ENCODE measurements at regions not wholly inside any gene's neighbourhood (a gene's known extent, or its start where the extent isn't known, plus 50 kb on each side); places are given as distances from the start of the nearest gene placed in this dataset.

DNA sequence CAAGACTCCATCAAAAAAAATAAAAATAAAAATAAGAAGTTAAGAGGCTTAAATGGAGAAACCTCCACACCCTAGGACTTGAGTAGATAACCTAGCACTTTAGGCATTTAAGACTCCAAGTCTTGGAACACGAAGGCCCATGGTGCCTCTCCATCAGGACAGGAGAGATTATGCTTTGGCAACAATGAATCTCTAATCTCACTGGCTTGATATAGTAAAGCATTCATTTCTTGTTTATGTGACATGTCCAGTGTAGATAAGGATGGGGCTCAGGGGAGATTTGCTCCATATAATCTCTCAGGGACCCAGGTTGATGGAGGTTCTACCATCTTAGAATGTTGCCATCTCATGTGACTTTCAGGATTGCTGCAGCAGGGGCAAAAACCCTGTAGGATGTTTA is 117.7 kb upstream of the FUT8 start:
- no peak overlapping the region for H3K4me3 ChIP-seq (ENCODE audit: low read length)
- H2AFZ ChIP-seq (ENCODE audit: low read depth, low read length): no peak overlapping the region
- H3K27me3 ChIP-seq (ENCODE audit: insufficient read depth, low read length): no peaks in the 10 kb centered on the region
- no peaks in the 10 kb centered on the region for H3K36me3 ChIP-seq (ENCODE audit: insufficient read depth, low read length)
- no peaks in the 10 kb centered on the region for H3K4me1 ChIP-seq (ENCODE audit: insufficient read depth, low read length)
- no peaks in the 10 kb centered on the region for H3K9me3 ChIP-seq (ENCODE audit: low read length)

- Histone ChIP-seq H3K36me3 (ENCODE audit: insufficient read depth, low read length) (no peaks in the 10 kb centered on the region), H3K4me3 (ENCODE audit: low read length) (no peak overlapping the region), H3K27me3 (ENCODE audit: insufficient read depth, low read length) (no peaks in the 10 kb centered on the region), H2AFZ (ENCODE audit: low read depth, low read length) (no peak overlapping the region), H3K9me3 (ENCODE audit: low read length) (no peaks in the 10 kb centered on the region), H3K4me1 (ENCODE audit: insufficient read depth, low read length) (no peaks in the 10 kb centered on the region)
These were observed 116.1 kb upstream of the FUT8 start for GRCh38 chr14:65296402-65296801.

DNA sequence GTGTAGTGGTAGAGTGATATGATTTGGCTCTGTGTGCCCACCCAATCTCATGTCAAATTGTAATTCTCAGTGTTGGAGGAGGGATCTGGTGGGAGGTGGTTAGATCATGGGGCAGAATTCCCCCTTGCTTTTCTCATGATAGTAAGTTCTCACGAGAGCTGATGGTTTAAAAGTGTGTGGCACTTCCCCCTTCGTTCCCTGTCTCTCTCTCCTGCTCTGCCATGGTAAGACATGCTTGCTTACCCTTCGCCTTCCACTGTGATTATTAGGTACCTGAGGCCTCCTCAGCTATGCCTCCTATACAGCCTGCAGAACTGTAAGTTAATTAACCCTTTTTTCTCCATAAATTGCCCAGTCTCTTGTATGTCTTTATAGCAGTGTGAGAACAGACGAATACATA is 115.7 kb upstream of the FUT8 start:
- Histone ChIP-seq H2AFZ (ENCODE audit: low read depth, low read length) (no peak overlapping the region), H3K27me3 (ENCODE audit: insufficient read depth, low read length) (no peaks in the 10 kb centered on the region), H3K9me3 (ENCODE audit: low read length) (no peaks in the 10 kb centered on the region), H3K4me1 (ENCODE audit: insufficient read depth, low read length) (no peaks in the 10 kb centered on the region), H3K36me3 (ENCODE audit: insufficient read depth, low read length) (no peaks in the 10 kb centered on the region), H3K4me3 (ENCODE audit: low read length) (no peak overlapping the region)

GRCh38 chr14:65297744-65298143 is 114.8 kb upstream of the FUT8 start:
- no peaks in the 10 kb centered on the region for H3K27me3 ChIP-seq (ENCODE audit: insufficient read depth, low read length)
- no peaks in the 10 kb centered on the region for H3K9me3 ChIP-seq (ENCODE audit: low read length)
- no peak overlapping the region for H3K4me3 ChIP-seq (ENCODE audit: low read length)
- H3K4me1 ChIP-seq (ENCODE audit: insufficient read depth, low read length): no peaks in the 10 kb centered on the region
- H3K36me3 ChIP-seq (ENCODE audit: insufficient read depth, low read length): no peaks in the 10 kb centered on the region
- H2AFZ ChIP-seq (ENCODE audit: low read depth, low read length): no peak overlapping the region

DNA sequence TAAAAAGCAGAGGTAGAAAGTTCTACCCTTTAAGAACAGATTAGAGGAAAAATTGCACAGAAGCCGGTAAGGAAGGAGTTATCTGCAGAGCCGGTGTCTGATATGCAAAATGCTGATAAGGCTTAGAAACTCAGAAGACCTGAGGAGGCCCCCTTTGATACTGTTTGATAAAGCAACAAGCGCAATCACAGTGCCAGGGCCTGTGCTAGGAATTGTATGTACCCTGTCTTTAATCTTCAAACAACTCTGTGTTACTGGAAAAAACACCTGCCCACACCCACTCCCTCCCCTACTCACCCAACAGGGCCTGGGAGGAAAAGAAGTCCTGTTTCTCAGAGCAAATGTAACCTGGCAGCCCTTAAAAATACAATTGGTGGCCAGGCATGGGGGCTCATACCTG is 112.7 kb upstream of the FUT8 start:
- H3K4me3 ChIP-seq (ENCODE audit: low read length): no peak overlapping the region
- no peaks in the 10 kb centered on the region for H3K9me3 ChIP-seq (ENCODE audit: low read length)
- H3K4me1 ChIP-seq (ENCODE audit: insufficient read depth, low read length): no peaks in the 10 kb centered on the region
- H2AFZ ChIP-seq (ENCODE audit: low read depth, low read length): no peak overlapping the region
- H3K27me3 ChIP-seq (ENCODE audit: insufficient read depth, low read length): no peaks in the 10 kb centered on the region
- H3K36me3 ChIP-seq (ENCODE audit: insufficient read depth, low read length): no peaks in the 10 kb centered on the region

GRCh38 chr14:65301862-65302539 is 110.5 kb upstream of the FUT8 start:
- no peak overlapping the region for H3K4me3 ChIP-seq (ENCODE audit: low read length)
- no peaks in the 10 kb centered on the region for H3K4me1 ChIP-seq (ENCODE audit: insufficient read depth, low read length)
- H3K27me3 ChIP-seq (ENCODE audit: insufficient read depth, low read length): no peaks in the 10 kb centered on the region
- H3K36me3 ChIP-seq (ENCODE audit: insufficient read depth, low read length): no peaks in the 10 kb centered on the region
- H2AFZ ChIP-seq (ENCODE audit: low read depth, low read length): no peak overlapping the region
- H3K9me3 ChIP-seq (ENCODE audit: low read length): no peaks in the 10 kb centered on the region

DNA sequence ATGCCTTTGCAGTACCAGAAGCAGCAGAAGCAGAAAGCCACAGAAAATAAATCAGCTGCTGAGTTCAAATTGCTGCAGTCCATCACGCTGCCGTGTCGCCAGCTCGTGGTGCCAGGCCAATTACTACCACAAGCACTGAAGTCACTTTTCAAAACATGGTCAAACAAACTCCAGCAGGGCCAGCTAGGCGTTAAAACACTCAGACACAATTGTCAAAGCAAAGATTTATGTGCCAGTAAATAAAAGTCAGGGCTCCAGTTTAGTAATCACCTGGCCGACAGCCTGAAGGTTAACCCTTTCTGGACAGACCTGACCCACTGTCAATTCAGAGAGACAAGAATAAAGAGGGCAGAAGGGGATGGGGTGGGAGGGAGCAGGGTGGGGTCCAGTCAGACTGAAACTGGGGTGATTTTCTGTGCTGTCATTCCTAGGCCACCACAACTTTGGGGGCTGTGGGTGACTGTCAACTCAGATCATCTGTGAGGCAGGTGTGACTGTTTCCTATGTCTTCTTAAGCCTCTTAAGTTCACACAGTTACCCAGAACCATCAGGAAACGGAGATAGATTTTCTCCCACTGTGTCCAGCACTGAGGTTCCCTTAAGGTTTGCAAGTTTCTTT is 109.8 kb upstream of the FUT8 start:
- no peak overlapping the region for H3K4me3 ChIP-seq (ENCODE audit: low read length)
- H2AFZ ChIP-seq (ENCODE audit: low read depth, low read length): no peak overlapping the region
- no peaks in the 10 kb centered on the region for H3K27me3 ChIP-seq (ENCODE audit: insufficient read depth, low read length)
- no peaks in the 10 kb centered on the region for H3K36me3 ChIP-seq (ENCODE audit: insufficient read depth, low read length)
- no peaks in the 10 kb centered on the region for H3K9me3 ChIP-seq (ENCODE audit: low read length)
- H3K4me1 ChIP-seq (ENCODE audit: insufficient read depth, low read length): no peaks in the 10 kb centered on the region

DNA sequence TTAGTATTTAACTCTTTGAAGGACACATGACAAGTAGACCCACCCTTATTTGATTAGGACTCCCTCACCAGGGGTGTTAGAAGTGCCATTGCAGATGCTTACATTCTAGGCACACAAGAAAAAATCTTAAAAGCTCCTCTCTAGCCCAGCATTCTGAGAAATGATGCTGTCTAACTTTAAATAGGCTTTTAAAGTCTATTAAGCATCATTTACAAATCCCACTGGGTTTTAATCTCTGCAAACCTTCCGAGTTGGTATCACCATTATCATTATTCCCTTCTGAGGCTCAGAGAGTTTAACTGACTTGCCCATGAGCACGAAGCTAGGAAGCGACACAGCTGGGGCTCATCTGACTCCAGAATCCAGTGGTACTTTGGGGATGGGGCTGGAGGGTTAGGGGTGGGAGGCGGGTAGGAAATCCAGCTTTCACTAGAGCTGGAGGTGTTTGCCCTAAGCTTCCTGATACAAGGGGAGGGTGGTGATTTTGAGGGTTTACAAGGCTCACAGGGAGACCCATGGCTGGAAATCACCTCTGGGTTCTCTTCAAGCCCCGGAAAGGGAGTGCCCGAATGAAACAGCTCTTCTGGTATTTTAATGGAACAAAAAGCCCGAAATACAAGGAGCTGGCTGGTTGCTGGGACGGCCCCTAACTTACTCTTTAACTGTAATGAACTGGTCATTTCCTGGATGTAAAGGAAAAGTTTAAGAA is 109.2 kb upstream of the FUT8 start:
- H3K27me3 ChIP-seq (ENCODE audit: insufficient read depth, low read length): no peaks in the 10 kb centered on the region
- no peaks in the 10 kb centered on the region for H3K36me3 ChIP-seq (ENCODE audit: insufficient read depth, low read length)
- H3K4me3 ChIP-seq (ENCODE audit: low read length): no peak overlapping the region
- H3K4me1 ChIP-seq (ENCODE audit: insufficient read depth, low read length): no peaks in the 10 kb centered on the region
- H2AFZ ChIP-seq (ENCODE audit: low read depth, low read length): no peak overlapping the region
- no peaks in the 10 kb centered on the region for H3K9me3 ChIP-seq (ENCODE audit: low read length)

GRCh38 chr14:65303899-65304222 is 108.7 kb upstream of the FUT8 start:
- Histone ChIP-seq H3K4me1 (ENCODE audit: insufficient read depth, low read length) (no peaks in the 10 kb centered on the region), H2AFZ (ENCODE audit: low read depth, low read length) (no peak overlapping the region), H3K9me3 (ENCODE audit: low read length) (no peaks in the 10 kb centered on the region), H3K4me3 (ENCODE audit: low read length) (no peak overlapping the region), H3K36me3 (ENCODE audit: insufficient read depth, low read length) (no peaks in the 10 kb centered on the region), H3K27me3 (ENCODE audit: insufficient read depth, low read length) (no peaks in the 10 kb centered on the region)

DNA sequence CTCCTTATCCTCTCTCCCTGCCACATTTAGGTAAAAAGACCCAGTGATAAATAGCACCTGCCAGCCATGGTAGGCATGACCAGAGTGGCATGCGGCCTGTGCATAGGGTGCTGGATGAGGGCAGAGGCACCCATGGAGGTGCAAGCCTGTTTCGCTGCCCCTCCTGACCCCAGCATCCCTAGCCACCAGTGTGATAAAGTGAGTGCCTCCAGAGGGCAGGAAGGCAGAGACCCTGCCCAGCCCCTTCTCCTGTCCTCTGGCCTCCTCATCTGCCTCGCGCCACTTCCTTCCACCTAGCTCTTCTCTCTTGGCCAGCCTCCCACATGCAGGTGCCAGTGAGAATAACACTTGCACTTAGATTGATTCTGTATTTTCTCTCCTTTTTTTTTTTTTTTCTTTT is 108.3 kb upstream of the FUT8 start:
- no peak overlapping the region for H3K4me3 ChIP-seq (ENCODE audit: low read length)
- no peaks in the 10 kb centered on the region for H3K9me3 ChIP-seq (ENCODE audit: low read length)
- no peaks in the 10 kb centered on the region for H3K36me3 ChIP-seq (ENCODE audit: insufficient read depth, low read length)
- H2AFZ ChIP-seq (ENCODE audit: low read depth, low read length): no peak overlapping the region
- H3K4me1 ChIP-seq (ENCODE audit: insufficient read depth, low read length): no peaks in the 10 kb centered on the region
- H3K27me3 ChIP-seq (ENCODE audit: insufficient read depth, low read length): no peaks in the 10 kb centered on the region

DNA sequence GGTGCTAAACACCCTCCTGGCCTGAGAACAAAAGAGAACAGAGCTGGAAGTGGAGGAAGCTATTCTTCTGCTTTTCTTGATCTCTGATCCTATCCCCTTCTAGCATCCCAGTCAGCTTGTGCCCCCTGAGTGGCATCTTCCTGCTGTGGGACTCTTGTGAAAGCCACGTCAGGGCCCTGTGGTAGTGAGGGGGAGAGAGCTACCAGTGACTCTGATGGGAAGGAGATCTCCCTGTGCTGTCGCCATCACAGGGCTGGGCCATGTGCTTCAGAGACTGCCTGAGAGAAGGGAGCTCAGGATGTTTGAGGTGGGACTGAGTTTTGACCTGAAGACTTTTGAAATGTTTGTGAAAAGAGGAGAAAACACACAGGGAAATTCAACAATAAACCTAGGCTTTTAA is 107.6 kb upstream of the FUT8 start:
- Histone ChIP-seq H3K4me3 (ENCODE audit: low read length) (no peak overlapping the region), H2AFZ (ENCODE audit: low read depth, low read length) (no peak overlapping the region), H3K4me1 (ENCODE audit: insufficient read depth, low read length) (no peaks in the 10 kb centered on the region), H3K36me3 (ENCODE audit: insufficient read depth, low read length) (no peaks in the 10 kb centered on the region), H3K9me3 (ENCODE audit: low read length) (no peaks in the 10 kb centered on the region), H3K27me3 (ENCODE audit: insufficient read depth, low read length) (no peaks in the 10 kb centered on the region)

- H3K9me3 ChIP-seq (ENCODE audit: low read length): no peaks in the 10 kb centered on the region
- H3K36me3 ChIP-seq (ENCODE audit: insufficient read depth, low read length): no peaks in the 10 kb centered on the region
- H3K4me1 ChIP-seq (ENCODE audit: insufficient read depth, low read length): no peaks in the 10 kb centered on the region
- no peak overlapping the region for H2AFZ ChIP-seq (ENCODE audit: low read depth, low read length)
- H3K4me3 ChIP-seq (ENCODE audit: low read length): no peak overlapping the region
- no peaks in the 10 kb centered on the region for H3K27me3 ChIP-seq (ENCODE audit: insufficient read depth, low read length)
These were observed 104.0 kb upstream of the FUT8 start for GRCh38 chr14:65308536-65308935.

GRCh38 chr14:65310568-65310967 is 102.0 kb upstream of the FUT8 start:
- H3K4me1 ChIP-seq (ENCODE audit: insufficient read depth, low read length): no peaks in the 10 kb centered on the region
- H3K27me3 ChIP-seq (ENCODE audit: insufficient read depth, low read length): no peaks in the 10 kb centered on the region
- H3K9me3 ChIP-seq (ENCODE audit: low read length): no peaks in the 10 kb centered on the region
- H3K36me3 ChIP-seq (ENCODE audit: insufficient read depth, low read length): no peaks in the 10 kb centered on the region
- H2AFZ ChIP-seq (ENCODE audit: low read depth, low read length): no peak overlapping the region
- H3K4me3 ChIP-seq (ENCODE audit: low read length): no peak overlapping the region
